ENCODE measurements at regions not wholly inside any gene's neighbourhood (a gene's known extent, or its start where the extent isn't known, plus 50 kb on each side); places are given as distances from the start of the nearest gene placed in this dataset.

- no peak for TF ChIP-seq POLR2A (IDR thresholded peaks at IDR 0.05; ENCODE audit: extremely low read depth, insufficient read length)
- TF ChIP-seq, protein P1, sequence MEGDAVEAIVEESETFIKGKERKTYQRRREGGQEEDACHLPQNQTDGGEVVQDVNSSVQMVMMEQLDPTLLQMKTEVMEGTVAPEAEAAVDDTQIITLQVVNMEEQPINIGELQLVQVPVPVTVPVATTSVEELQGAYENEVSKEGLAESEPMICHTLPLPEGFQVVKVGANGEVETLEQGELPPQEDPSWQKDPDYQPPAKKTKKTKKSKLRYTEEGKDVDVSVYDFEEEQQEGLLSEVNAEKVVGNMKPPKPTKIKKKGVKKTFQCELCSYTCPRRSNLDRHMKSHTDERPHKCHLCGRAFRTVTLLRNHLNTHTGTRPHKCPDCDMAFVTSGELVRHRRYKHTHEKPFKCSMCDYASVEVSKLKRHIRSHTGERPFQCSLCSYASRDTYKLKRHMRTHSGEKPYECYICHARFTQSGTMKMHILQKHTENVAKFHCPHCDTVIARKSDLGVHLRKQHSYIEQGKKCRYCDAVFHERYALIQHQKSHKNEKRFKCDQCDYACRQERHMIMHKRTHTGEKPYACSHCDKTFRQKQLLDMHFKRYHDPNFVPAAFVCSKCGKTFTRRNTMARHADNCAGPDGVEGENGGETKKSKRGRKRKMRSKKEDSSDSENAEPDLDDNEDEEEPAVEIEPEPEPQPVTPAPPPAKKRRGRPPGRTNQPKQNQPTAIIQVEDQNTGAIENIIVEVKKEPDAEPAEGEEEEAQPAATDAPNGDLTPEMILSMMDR (IDR thresholded peaks at IDR 0.05; ENCODE audit: low read depth, low read length), result no peak
- no peak for TF ChIP-seq MYC (IDR thresholded peaks at IDR 0.05; ENCODE audit: low read depth, low read length)
Observed at GRCh38 chr11:97993562-97993961, 1027.2 kb upstream of the CNTN5 start.

Measured in NB4 (cell line).